H1 (cell line): ENCODE measurements at regions not wholly inside any gene's neighbourhood (a gene's known extent, or its start where the extent isn't known, plus 50 kb on each side); places are given as distances from the start of the nearest gene placed in this dataset.

Source experiments
- CTCF ChIA-PET: fragments of 300-600 bp; sonication (Branson Sonifier 250); formaldehyde crosslinking; loops from one replicate; lab custom pipeline; 2021; ENCODE audit not compliant: partially characterized antibody; lab: Charles Lee
- POLR2A ChIA-PET: fragments of 300-600 bp; sonication (Branson Sonifier 250); formaldehyde crosslinking; loops from one replicate; lab custom pipeline; 2021; ENCODE audit warnings: inconsistent platforms; ENCODE audit not compliant: partially characterized antibody; lab: Charles Lee
- DNase-seq, 2 experiments: peaks; one replicate each; pipeline versions ENCODE4 v3.0.0 to v3.0.0-alpha.2; 2010 to 2022; ENCODE audit warnings: low spot score in 2 of 2, low read depth in 1 of 2, mixed read lengths in 1 of 2
- FAIRE-seq: peaks from 2 replicates; lab custom pipeline; 2011; peaks lifted over from hg19 to GRCh38; lab: Jason Lieb, UNC
- H2AFZ ChIP-seq: 2 replicates; pipeline ENCODE4 v1.8.1; 2012; ENCODE audit warnings: low read length, inconsistent platforms
- H2AK5ac ChIP-seq: 2 replicates; pipeline ENCODE4 v1.6.1; 2013; ENCODE audit warnings: low read depth, low read length
- H2BK120ac ChIP-seq: replicated peaks from 2 replicates; pipeline ENCODE3; 2013; ENCODE audit warnings: low read depth, low read length, inconsistent platforms
- H2BK12ac ChIP-seq: 2 replicates; pipeline ENCODE4 v1.6.1; 2013; ENCODE audit warnings: low read depth, low read length
- H2BK15ac ChIP-seq: 2 replicates; pipeline ENCODE4 v1.6.1; 2013; ENCODE audit warnings: low read length
- H2BK20ac ChIP-seq: 2 replicates; pipeline ENCODE4 v1.6.1; 2013; ENCODE audit warnings: low read length
- H2BK5ac ChIP-seq: 2 replicates; pipeline ENCODE4 v1.6.1; 2013; ENCODE audit warnings: low read depth, low read length
- H3K14ac ChIP-seq: 2 replicates; pipeline ENCODE4 v1.6.1; 2013; ENCODE audit warnings: inconsistent platforms; ENCODE audit not compliant: insufficient read length
- H3K18ac ChIP-seq: 2 replicates; pipeline ENCODE4 v1.6.1; 2013; ENCODE audit warnings: low read length; ENCODE audit errors: extremely low read depth
- H3K23ac ChIP-seq: 2 replicates; pipeline ENCODE4 v1.6.1; 2013; ENCODE audit warnings: inconsistent platforms; ENCODE audit not compliant: insufficient read length
- H3K23me2 ChIP-seq: 2 replicates; pipeline ENCODE4 v1.6.1; 2013; ENCODE audit warnings: low read depth, low read length
- H3K27ac ChIP-seq: 2 replicates; pipeline ENCODE4 v1.6.1; 2011; ENCODE audit warnings: low read depth, low read length, inconsistent platforms
- H3K27me3 ChIP-seq, 4 experiments: replicated peaks in 1 of 4; 1 replicate in 1 of 4; 2 replicates in 3 of 4; pipeline versions ENCODE4 v1.6.1 to v1.8.1; 2011 to 2013; ENCODE audit warnings: low read length in 3 of 4, mild to moderate bottlenecking in 3 of 4, inconsistent platforms in 2 of 4, mixed read lengths in 2 of 4, moderate library complexity in 1 of 4; ENCODE audit not compliant: control insufficient read depth in 3 of 4, insufficient read depth in 3 of 4; ENCODE audit errors: extremely low read depth in 1 of 4
- H3K36me3 ChIP-seq, 4 experiments: 2 replicates each; pipeline versions ENCODE4 v1.6.1 to v1.8.1; 2011 to 2013; ENCODE audit warnings: mild to moderate bottlenecking in 4 of 4, low read length in 3 of 4, moderate library complexity in 2 of 4, control low read depth in 1 of 4, inconsistent platforms in 1 of 4; ENCODE audit not compliant: insufficient read depth in 4 of 4, control insufficient read depth in 2 of 4
- H3K4ac ChIP-seq: replicated peaks from 2 replicates; pipeline ENCODE3; 2013; ENCODE audit warnings: low read length, low read depth, mixed read lengths, inconsistent platforms; ENCODE audit not compliant: insufficient read length
- H3K4me1 ChIP-seq, 4 experiments: replicated peaks in 1 of 4; 1 replicate in 1 of 4; 2 replicates in 3 of 4; pipeline versions ENCODE4 v1.6.1 to v1.8.1; 2011 to 2013; ENCODE audit warnings: low read length in 3 of 4, inconsistent platforms in 2 of 4, mixed read lengths in 1 of 4; ENCODE audit not compliant: insufficient read depth in 4 of 4, control insufficient read depth in 3 of 4
- H3K4me2 ChIP-seq, 2 experiments: 2 replicates each; pipeline versions ENCODE4 v1.6.1 to v1.8.1; 2011 to 2013; ENCODE audit warnings: low read depth in 2 of 2, low read length in 2 of 2, control low read depth in 1 of 2, inconsistent platforms in 1 of 2, mild to moderate bottlenecking in 1 of 2; ENCODE audit not compliant: insufficient read depth in 1 of 2
- H3K4me3 ChIP-seq, 4 experiments: fragments of 200-600, 300-600 bp in 1 of 4; sonication (generic), shearing (Covaris generic), sonication (Bioruptor Twin) in 1 of 4; 2 replicates each; pipeline versions ENCODE4 v1.5.1 to v1.8.1; 2011 to 2016; ENCODE audit warnings: low read length in 4 of 4, low read depth in 3 of 4, control low read depth in 2 of 4, inconsistent platforms in 2 of 4, mild to moderate bottlenecking in 2 of 4, mixed read lengths in 1 of 4, moderate library complexity in 1 of 4; ENCODE audit not compliant: insufficient read depth in 2 of 4; ENCODE audit errors: extremely low read depth in 1 of 4
- H3K56ac ChIP-seq: replicated peaks from 2 replicates; pipeline ENCODE3; 2013; ENCODE audit warnings: low read depth, mild to moderate bottlenecking, mixed read lengths, low read length, inconsistent platforms; ENCODE audit not compliant: insufficient read length
- H3K79me1 ChIP-seq: 2 replicates; pipeline ENCODE4 v1.6.1; 2013; ENCODE audit warnings: low read depth, low read length, control low read depth
- H3K79me2 ChIP-seq, 2 experiments: 2 replicates each; pipeline versions ENCODE4 v1.6.1 to v1.8.1; 2012 to 2013; ENCODE audit warnings: low read length in 2 of 2, mild to moderate bottlenecking in 2 of 2, inconsistent platforms in 1 of 2; ENCODE audit not compliant: insufficient read depth in 2 of 2, control insufficient read depth in 1 of 2
- H3K9ac ChIP-seq, 4 experiments: replicated peaks in 1 of 4; 1 replicate in 1 of 4; 2 replicates in 3 of 4; pipeline versions ENCODE4 v1.6.1 to v1.8.1; 2011 to 2013; ENCODE audit warnings: low read depth in 3 of 4, low read length in 3 of 4, control low read depth in 2 of 4, mild to moderate bottlenecking in 2 of 4, moderate library complexity in 2 of 4, inconsistent platforms in 1 of 4; ENCODE audit errors: extremely low read depth in 1 of 4
- H3K9me3 ChIP-seq, 2 experiments: 2 replicates each; pipeline versions ENCODE4 v1.6.1 to v1.8.1; 2012 to 2013; ENCODE audit warnings: mild to moderate bottlenecking in 2 of 2, moderate library complexity in 2 of 2, control low read depth in 1 of 2, inconsistent platforms in 1 of 2, low read depth in 1 of 2, low read length in 1 of 2, mixed read lengths in 1 of 2; ENCODE audit not compliant: insufficient read depth in 2 of 2
- H4K20me1 ChIP-seq, 2 experiments: replicated peaks in 1 of 2; 2 replicates each; pipeline versions ENCODE3 to v1.8.1; 2011 to 2013; ENCODE audit warnings: inconsistent platforms in 2 of 2, low read length in 2 of 2, mild to moderate bottlenecking in 1 of 2; ENCODE audit not compliant: insufficient read depth in 2 of 2, control insufficient read depth in 1 of 2
- H4K5ac ChIP-seq: 2 replicates; pipeline ENCODE4 v1.6.1; 2013; ENCODE audit warnings: low read length, low read depth, mixed read lengths, inconsistent platforms; ENCODE audit not compliant: insufficient read length
- H4K8ac ChIP-seq: 2 replicates; pipeline ENCODE4 v1.8.0; 2013; ENCODE audit warnings: mild to moderate bottlenecking, moderate library complexity, low read length, inconsistent platforms; ENCODE audit not compliant: insufficient read depth; ENCODE audit errors: extremely low read depth
- H4K91ac ChIP-seq: replicated peaks from 2 replicates; pipeline ENCODE3; 2013; ENCODE audit warnings: low read length, mixed read lengths, inconsistent platforms; ENCODE audit not compliant: insufficient read length
- CHD7 ChIP-seq: fragments of 300-600 bp; sonication (generic); IDR thresholded peaks from 2 replicates; pipeline ENCODE4 v1.7.1; 2012; ENCODE audit warnings: low read length, moderate library complexity, mild to moderate bottlenecking, inconsistent platforms; ENCODE audit not compliant: insufficient replicate concordance

- Histone ChIP-seq H3K79me1 (no peaks in the 10 kb centered on the region), H3K4ac (no peak overlapping the region), H4K91ac (no peak overlapping the region), H2BK120ac (no peak overlapping the region), H3K23ac (no peak overlapping the region), H3K9ac (no peak overlapping the region), H3K4me2 (peak overlapping the region in 1 of 2 experiments; percentile 20; a peak in 2 of 4 replicates), H3K36me3 (no peaks in the 10 kb centered on the region), H3K23me2 (no peaks in the 10 kb centered on the region), H3K18ac (no peak overlapping the region), H3K9me3 (no peaks in the 10 kb centered on the region), H4K5ac (no peak overlapping the region), H2AK5ac (no peak overlapping the region), H3K27me3 (no peaks in the 10 kb centered on the region), H3K27ac (no peak overlapping the region), H3K14ac (no peak overlapping the region), H3K4me1 (peaks cover 3 to 8% (median 5%) of the 10 kb centered on the region in 4 experiments; a peak in 6 of 7 replicates), H2BK12ac (no peak overlapping the region), H2AFZ (no peak overlapping the region), H2BK20ac (no peak overlapping the region), H3K56ac (no peak overlapping the region), H2BK15ac (no peak overlapping the region), H3K4me3 (no peak overlapping the region), H4K20me1 (no peaks in the 10 kb centered on the region), H4K8ac (no peak overlapping the region), H2BK5ac (no peak overlapping the region), H3K79me2 (no peaks in the 10 kb centered on the region)
- ChIA-PET CTCF (interaction anchor here (0.7 kb wide), 1 partner anchor 29 kb away, joined by 3 read pairs; no protein-coding TSS in a partner anchor), POLR2A (interaction anchor here (0.6 kb wide), 1 partner anchor 8 kb away, joined by 3 read pairs; no protein-coding TSS in a partner anchor)
- FAIRE-seq = no peak
- DNase-seq = no peak
- TF ChIP-seq CHD7 = no peak
Observed at GRCh38 chr11:106327637-106328036, 250.2 kb downstream of the AASDHPPT start.
